ENCODE measurements at regions not wholly inside any gene's neighbourhood (a gene's known extent, or its start where the extent isn't known, plus 50 kb on each side); places are given as distances from the start of the nearest gene placed in this dataset.

GRCh38 chr2:129885735-129886134 lies 93.7 kb upstream of the RAB6C start:
- TF ChIP-seq CTCF (IDR thresholded peaks at IDR 0.05; ENCODE audit: insufficient read depth, low read length): no peak
- TF ChIP-seq REST (IDR thresholded peaks at IDR 0.05; ENCODE audit: insufficient replicate concordance, low read depth): no peak
- TF ChIP-seq POLR2AphosphoS5 (IDR thresholded peaks at IDR 0.05; ENCODE audit: low read depth): no peak
- TF ChIP-seq SPI1 (IDR thresholded peaks at IDR 0.05; ENCODE audit: borderline replicate concordance, low read depth): no peak
- TF ChIP-seq GABPA (IDR thresholded peaks at IDR 0.05; ENCODE audit: low read depth): no peak

Data from HL-60 (cell line).